ENCODE measurements at regions not wholly inside any gene's neighbourhood (a gene's known extent, or its start where the extent isn't known, plus 50 kb on each side); places are given as distances from the start of the nearest gene placed in this dataset.
"Not testable (repeated sequence)": the region's sequence is repeated elsewhere in the genome, so short reads cannot be mapped to it uniquely, and the experiment has no call there.

DNA sequence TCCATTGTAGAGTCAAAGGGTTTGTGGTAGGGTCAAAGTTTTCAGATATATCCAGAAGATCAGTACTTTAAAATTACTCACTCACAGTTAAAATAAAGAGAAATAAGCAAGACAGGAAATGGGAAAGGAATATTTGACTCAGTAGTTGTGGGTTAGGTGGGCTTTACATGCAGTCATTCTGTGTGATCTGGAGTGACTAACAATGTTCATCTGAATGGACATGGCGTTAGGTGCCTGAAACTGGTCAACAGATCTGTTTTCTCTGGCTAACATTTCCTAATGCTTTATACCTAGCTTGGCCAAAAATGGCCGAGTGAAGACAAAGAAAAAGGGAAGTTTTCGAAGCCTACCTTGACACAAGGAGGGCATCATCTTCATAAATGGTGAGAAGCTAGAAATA lies 133.4 kb upstream of the SATB1 start:
- Histone ChIP-seq H3K27ac (no peak overlapping the region), H3K4me1 (no peaks in the 10 kb centered on the region), H3K9me3 (no peaks in the 10 kb centered on the region), H3K27me3 (no peaks in the 10 kb centered on the region), H3K36me3 (no peaks in the 10 kb centered on the region), H3K4me3 (no peak overlapping the region)
- WGBS (ENCODE audit: insufficient coverage, low coverage, low lambda C conversion rate, missing lambda C conversion rate) = 29% methylated on average over 3 of the region's 3 CpGs
- intact Hi-C loops (cut with DNase I) = no loop called here
- TF ChIP-seq, protein P1, sequence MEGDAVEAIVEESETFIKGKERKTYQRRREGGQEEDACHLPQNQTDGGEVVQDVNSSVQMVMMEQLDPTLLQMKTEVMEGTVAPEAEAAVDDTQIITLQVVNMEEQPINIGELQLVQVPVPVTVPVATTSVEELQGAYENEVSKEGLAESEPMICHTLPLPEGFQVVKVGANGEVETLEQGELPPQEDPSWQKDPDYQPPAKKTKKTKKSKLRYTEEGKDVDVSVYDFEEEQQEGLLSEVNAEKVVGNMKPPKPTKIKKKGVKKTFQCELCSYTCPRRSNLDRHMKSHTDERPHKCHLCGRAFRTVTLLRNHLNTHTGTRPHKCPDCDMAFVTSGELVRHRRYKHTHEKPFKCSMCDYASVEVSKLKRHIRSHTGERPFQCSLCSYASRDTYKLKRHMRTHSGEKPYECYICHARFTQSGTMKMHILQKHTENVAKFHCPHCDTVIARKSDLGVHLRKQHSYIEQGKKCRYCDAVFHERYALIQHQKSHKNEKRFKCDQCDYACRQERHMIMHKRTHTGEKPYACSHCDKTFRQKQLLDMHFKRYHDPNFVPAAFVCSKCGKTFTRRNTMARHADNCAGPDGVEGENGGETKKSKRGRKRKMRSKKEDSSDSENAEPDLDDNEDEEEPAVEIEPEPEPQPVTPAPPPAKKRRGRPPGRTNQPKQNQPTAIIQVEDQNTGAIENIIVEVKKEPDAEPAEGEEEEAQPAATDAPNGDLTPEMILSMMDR (IDR thresholded peaks at IDR 0.05) = no peak
- TF ChIP-seq POLR2A (IDR thresholded peaks at IDR 0.05) = no peak
- ATAC-seq (no peak), DNase-seq (no peak)

DNA sequence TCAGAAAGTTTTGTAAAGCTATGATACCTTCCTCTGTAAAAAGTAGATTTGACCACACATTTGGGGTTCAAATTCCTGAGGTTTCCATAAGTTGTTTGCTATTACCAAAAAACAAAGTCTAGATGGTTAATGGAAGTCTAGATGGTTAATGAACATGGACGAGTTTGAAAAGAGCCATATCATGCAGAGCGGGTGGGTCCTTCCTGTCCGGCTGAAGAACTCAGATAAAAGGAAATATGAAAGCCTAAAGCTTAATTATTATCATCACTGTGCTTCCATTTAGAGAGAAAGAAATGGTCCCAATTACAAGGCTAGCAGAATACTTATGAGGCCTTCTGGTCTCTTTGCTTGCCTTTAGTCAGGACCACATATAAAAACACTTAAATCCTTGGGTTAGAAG lies 132.1 kb upstream of the SATB1 start:
- no peaks in the 10 kb centered on the region for H3K27me3 ChIP-seq
- H3K4me3 ChIP-seq = no peak overlapping the region
- H3K9me3 ChIP-seq = no peaks in the 10 kb centered on the region
- no peak for DNase-seq
- H3K27ac ChIP-seq = no peak overlapping the region
- no peaks in the 10 kb centered on the region for H3K4me1 ChIP-seq
- no peak for ATAC-seq
- no peaks in the 10 kb centered on the region for H3K36me3 ChIP-seq
- intact Hi-C loops (cut with DNase I) = no loop called here
- TF ChIP-seq POLR2A (IDR thresholded peaks at IDR 0.05) = no peak
- TF ChIP-seq, protein P1 (IDR thresholded peaks at IDR 0.05) = no peak
- WGBS (ENCODE audit: insufficient coverage, low coverage, low lambda C conversion rate, missing lambda C conversion rate) = 49% methylated on average over 3 of the region's 3 CpGs

DNA sequence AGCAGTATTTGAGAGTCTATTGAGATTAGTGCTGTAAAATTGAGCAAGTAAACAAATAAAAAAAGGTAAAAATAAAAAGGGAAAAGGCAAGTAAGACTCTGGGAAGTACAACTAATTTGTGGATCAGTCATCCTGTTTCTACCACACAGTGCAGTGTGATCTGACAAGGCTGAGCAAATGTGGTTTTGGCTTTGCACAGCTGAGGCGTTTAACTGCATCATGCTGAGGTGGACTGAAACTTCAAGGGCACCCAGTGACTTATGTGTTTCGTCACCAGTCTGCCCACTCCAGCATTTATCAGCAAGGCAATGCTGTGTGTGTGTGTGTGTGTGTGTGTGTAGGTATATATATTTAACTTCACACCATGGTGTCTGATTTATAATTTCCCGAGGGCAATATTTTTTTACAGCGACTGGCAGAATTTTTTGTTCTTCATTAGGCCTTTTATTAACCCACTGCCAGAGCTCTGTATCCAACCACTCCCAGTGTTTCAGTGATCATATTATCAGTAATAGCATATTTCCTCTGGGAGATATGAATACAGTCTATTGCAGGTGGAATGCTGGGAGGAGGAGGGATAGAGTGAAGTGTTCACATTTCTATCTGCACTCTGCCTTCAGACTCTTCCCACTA lies 131.5 kb upstream of the SATB1 start:
- intact Hi-C loops (cut with DNase I) = no loop called here
- Histone ChIP-seq H3K4me3 (no peak overlapping the region), H3K27me3 (no peaks in the 10 kb centered on the region), H3K4me1 (no peaks in the 10 kb centered on the region), H3K36me3 (no peaks in the 10 kb centered on the region), H3K27ac (no peak overlapping the region), H3K9me3 (no peaks in the 10 kb centered on the region)
- DNase-seq = no peak
- ATAC-seq = peak in 2 of 4 donors; percentile 22 to 48
- no peak for TF ChIP-seq POLR2A (IDR thresholded peaks at IDR 0.05)
- TF ChIP-seq, protein P1 (IDR thresholded peaks at IDR 0.05) = no peak
- 0% methylated on average over 1 of the region's 4 CpGs for WGBS (ENCODE audit: insufficient coverage, low coverage, low lambda C conversion rate, missing lambda C conversion rate)

DNA sequence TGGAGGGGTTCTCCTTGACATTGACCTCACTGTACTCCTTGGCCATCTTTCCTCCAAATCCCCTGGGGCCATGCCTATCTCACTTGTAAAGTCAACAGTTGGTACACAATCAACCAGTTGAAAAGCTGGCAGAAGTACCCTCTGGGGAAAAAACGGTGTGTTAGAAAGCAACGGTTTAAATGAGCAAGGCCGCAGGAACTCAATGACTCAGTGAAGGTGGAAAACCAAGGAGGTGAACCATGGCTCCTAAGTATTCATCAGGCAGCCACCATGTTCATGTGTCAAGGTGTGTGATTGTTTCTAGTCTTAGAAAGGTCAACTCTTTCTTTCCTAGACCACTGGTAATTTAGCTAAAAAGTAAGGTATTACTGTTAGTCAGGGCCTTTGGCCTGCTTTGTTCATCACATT lies 130.9 kb upstream of the SATB1 start:
- no peaks in the 10 kb centered on the region for H3K4me1 ChIP-seq
- no peaks in the 10 kb centered on the region for H3K27me3 ChIP-seq
- intact Hi-C loops (cut with DNase I) = no loop called here
- no peak for DNase-seq
- no peak for ATAC-seq
- H3K27ac ChIP-seq = no peak overlapping the region
- no peaks in the 10 kb centered on the region for H3K36me3 ChIP-seq
- no peak for TF ChIP-seq POLR2A (IDR thresholded peaks at IDR 0.05)
- TF ChIP-seq, protein P1 (IDR thresholded peaks at IDR 0.05) = no peak
- no peaks in the 10 kb centered on the region for H3K9me3 ChIP-seq
- WGBS (ENCODE audit: insufficient coverage, low coverage, low lambda C conversion rate, missing lambda C conversion rate) = 56% methylated on average over 3 of the region's 3 CpGs
- H3K4me3 ChIP-seq = no peak overlapping the region

DNA sequence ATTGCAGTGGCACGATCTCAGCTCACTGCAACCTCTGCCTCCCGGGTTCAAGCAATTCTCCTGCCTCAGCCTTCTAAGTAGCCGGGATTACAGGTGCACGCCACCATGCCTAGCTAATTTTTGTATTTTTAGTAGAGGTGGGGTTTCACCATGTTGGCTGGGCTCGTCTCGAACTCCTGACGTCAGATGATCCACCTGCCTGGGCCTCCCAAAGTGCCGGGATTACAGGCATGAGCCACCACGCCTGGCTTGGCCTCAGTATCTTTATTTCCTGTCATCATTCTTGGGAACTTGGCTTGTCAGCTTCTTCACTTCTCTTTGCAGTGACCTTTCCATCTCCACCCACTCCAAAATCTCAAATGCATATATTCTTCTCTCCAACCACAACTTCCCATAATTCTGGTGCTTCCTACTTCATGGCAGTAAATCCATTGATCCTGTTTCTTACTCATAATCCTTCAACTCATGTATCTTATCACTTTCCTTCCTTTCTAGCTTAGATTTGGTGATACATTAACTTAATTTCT lies 127.5 kb upstream of the SATB1 start:
- 42% methylated on average over 7 of the region's 9 CpGs for WGBS (ENCODE audit: insufficient coverage, low coverage, low lambda C conversion rate, missing lambda C conversion rate)
- intact Hi-C loops (cut with DNase I); H3K9me3 ChIP-seq; ATAC-seq; H3K27me3 ChIP-seq; H3K4me1 ChIP-seq; H3K27ac ChIP-seq; H3K4me3 ChIP-seq; H3K36me3 ChIP-seq; DNase-seq: not testable (repeated sequence)

Measured in right lobe of liver (tissue), 6 donors.